Caco-2 (cell line): ENCODE measurements at regions not wholly inside any gene's neighbourhood (a gene's known extent, or its start where the extent isn't known, plus 50 kb on each side); places are given as distances from the start of the nearest gene placed in this dataset.

ENCODE experiments used
- BruUV-seq: library from RNA; stranded (reverse); fragments of 400-500 nt; replicated peaks from 2 replicates; lab custom pipeline; 2021; lab: Mats Ljungman, UMichigan
- CTCF ChIA-PET: fragments of 300-600 bp; sonication (Branson Sonifier 250); formaldehyde crosslinking; loops from one replicate; lab custom pipeline; 2022; ENCODE audit warnings: antibody characterized with exemption; lab: Charles Lee
- POLR2A ChIA-PET: fragments of 300-600 bp; sonication (Branson Sonifier 250); formaldehyde crosslinking; loops from one replicate; lab custom pipeline; 2022; ENCODE audit warnings: antibody characterized with exemption; lab: Charles Lee
- DNase-seq, 2 experiments: peaks; one replicate each; pipeline versions ENCODE4 v3.0.0 to v3.0.0-alpha.2; 2020 to 2022
- H3K27me3 ChIP-seq: replicated peaks from 2 replicates; pipeline ENCODE4 v1.6.0; 2011; ENCODE audit warnings: low read length; ENCODE audit not compliant: control insufficient read depth, insufficient read depth
- H3K36me3 ChIP-seq: 2 replicates; pipeline ENCODE4 v1.5.1; 2011; ENCODE audit warnings: low read length; ENCODE audit not compliant: control insufficient read depth, insufficient read depth
- H3K4me1 ChIP-seq: fragments of 250-450 bp; sonication (Bioruptor Pico); 2 replicates; pipeline ENCODE4 v1.5.1; 2020; ENCODE audit warnings: mild to moderate bottlenecking
- H3K4me3 ChIP-seq: 2 replicates; pipeline ENCODE4 v1.5.1; 2011; ENCODE audit warnings: low read depth, mild to moderate bottlenecking, control low read depth, low read length
- H3K9me3 ChIP-seq: fragments of 250-450 bp; sonication (Bioruptor Pico); 2 replicates; pipeline ENCODE4 v1.5.1; 2020; ENCODE audit warnings: mild to moderate bottlenecking, moderate library complexity
- H3K27ac Mint-ChIP-seq: one replicate; pipeline ENCODE4 v1.8.0; 2022; ENCODE audit warnings: mixed read lengths; ENCODE audit not compliant: unreplicated experiment
- H3K27me3 Mint-ChIP-seq: one replicate; pipeline ENCODE4 v1.8.0; 2022; ENCODE audit warnings: mixed read lengths; ENCODE audit not compliant: insufficient read depth, unreplicated experiment
- H3K36me3 Mint-ChIP-seq: one replicate; pipeline ENCODE4 v1.8.0; 2022; ENCODE audit warnings: mild to moderate bottlenecking, mixed read lengths; ENCODE audit not compliant: insufficient read depth, unreplicated experiment
- H3K4me1 Mint-ChIP-seq: one replicate; pipeline ENCODE4 v1.8.0; 2022; ENCODE audit warnings: low read depth, mixed read lengths; ENCODE audit not compliant: unreplicated experiment
- H3K4me3 Mint-ChIP-seq: one replicate; pipeline ENCODE4 v1.8.0; 2022; ENCODE audit warnings: mild to moderate bottlenecking, moderate library complexity, mixed read lengths; ENCODE audit not compliant: unreplicated experiment
- H3K9me3 Mint-ChIP-seq: one replicate; pipeline ENCODE4 v1.8.0; 2022; ENCODE audit warnings: mixed read lengths; ENCODE audit not compliant: unreplicated experiment
- intact Hi-C: fragments of 100-400 bp; cut with micrococcal nuclease; formaldehyde crosslinking; loops from one replicate; pipeline ENCODE4 v1.10.0; 2022; ENCODE audit not compliant: unreplicated experiment
- TF ChIP-seq, protein P1 (sequence below), 2 experiments: fragments of 200-600 bp in 1 of 2; IDR thresholded peaks; 1 replicate in 1 of 2; 2 replicates in 1 of 2; pipeline versions ENCODE4 v1.5.1 to v1.8.0; 2011 to 2022; ENCODE audit warnings: antibody characterized with exemption in 1 of 2, control low read depth in 1 of 2, inconsistent platforms in 1 of 2, low read depth in 1 of 2, low read length in 1 of 2, mild to moderate bottlenecking in 1 of 2, moderate library complexity in 1 of 2; ENCODE audit not compliant: insufficient read depth in 1 of 2, severe bottlenecking in 1 of 2, unreplicated experiment in 1 of 2

DNA sequence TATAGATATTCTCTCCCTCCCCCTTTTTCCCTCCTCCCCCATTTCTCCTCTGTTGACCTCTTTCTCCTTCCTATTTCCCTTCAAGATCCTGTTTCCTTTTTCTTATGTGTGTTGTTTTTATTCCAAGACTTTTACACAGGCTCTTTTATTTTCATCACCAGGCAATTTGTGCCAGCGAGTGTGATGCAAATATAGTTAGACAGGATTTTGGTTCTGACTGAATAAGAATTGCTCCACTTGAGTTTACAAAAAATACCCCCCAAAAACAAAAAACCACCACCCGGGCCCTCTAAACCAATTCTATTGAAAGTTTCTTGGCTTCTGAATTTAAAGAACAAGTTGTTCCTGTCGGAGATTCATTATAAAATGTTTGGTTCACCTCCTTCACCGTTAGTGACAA lies 50.9 kb upstream of the MAPK4 start:
- Mint-ChIP-seq H3K27ac (no peak overlapping the region), H3K4me1 (no peaks in the 10 kb centered on the region), H3K4me3 (no peak overlapping the region), H3K27me3 (no peaks in the 10 kb centered on the region), H3K36me3 (no peaks in the 10 kb centered on the region), H3K9me3 (no peaks in the 10 kb centered on the region)
- no peak for DNase-seq
- POLR2A ChIA-PET: no interaction called here
- TF ChIP-seq, protein P1, sequence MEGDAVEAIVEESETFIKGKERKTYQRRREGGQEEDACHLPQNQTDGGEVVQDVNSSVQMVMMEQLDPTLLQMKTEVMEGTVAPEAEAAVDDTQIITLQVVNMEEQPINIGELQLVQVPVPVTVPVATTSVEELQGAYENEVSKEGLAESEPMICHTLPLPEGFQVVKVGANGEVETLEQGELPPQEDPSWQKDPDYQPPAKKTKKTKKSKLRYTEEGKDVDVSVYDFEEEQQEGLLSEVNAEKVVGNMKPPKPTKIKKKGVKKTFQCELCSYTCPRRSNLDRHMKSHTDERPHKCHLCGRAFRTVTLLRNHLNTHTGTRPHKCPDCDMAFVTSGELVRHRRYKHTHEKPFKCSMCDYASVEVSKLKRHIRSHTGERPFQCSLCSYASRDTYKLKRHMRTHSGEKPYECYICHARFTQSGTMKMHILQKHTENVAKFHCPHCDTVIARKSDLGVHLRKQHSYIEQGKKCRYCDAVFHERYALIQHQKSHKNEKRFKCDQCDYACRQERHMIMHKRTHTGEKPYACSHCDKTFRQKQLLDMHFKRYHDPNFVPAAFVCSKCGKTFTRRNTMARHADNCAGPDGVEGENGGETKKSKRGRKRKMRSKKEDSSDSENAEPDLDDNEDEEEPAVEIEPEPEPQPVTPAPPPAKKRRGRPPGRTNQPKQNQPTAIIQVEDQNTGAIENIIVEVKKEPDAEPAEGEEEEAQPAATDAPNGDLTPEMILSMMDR (IDR thresholded peaks at IDR 0.05; ENCODE audit: insufficient read depth in 1 of 2, low read depth in 1 of 2, low read length in 1 of 2, severe bottlenecking in 1 of 2, unreplicated experiment in 1 of 2): no peak
- H3K4me3 ChIP-seq: no peak overlapping the region
- no peaks in the 10 kb centered on the region for H3K9me3 ChIP-seq
- BruUV-seq: no TSS peak
- CTCF ChIA-PET: no interaction called here
- H3K36me3 ChIP-seq: no peaks in the 10 kb centered on the region
- H3K27me3 ChIP-seq: no peaks in the 10 kb centered on the region
- H3K4me1 ChIP-seq: no peaks in the 10 kb centered on the region
- intact Hi-C loops: no loop called here
